ENCODE measurements at regions not wholly inside any gene's neighbourhood (a gene's known extent, or its start where the extent isn't known, plus 50 kb on each side); places are given as distances from the start of the nearest gene placed in this dataset.

DNA sequence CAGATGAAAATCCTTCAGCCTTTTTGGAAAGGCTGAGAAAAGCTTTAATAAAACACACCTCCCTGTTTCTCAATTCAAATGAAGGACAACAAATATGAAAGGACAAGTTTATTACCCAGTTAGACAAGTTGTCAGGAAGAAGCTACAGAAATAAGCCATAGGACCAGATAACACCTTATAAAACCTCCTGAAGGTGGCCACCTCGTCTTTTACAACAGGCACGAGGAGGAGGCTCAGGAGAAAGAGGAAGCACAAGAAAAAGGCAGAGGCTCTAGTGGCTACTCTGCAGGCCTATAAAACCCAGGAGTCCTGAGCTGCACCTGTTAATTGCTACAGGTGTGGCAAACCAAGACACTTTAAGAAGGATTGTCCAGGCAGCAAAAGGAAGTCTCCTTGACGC is 352.1 kb upstream of the CDH18 start:
- WGBS = 46% methylated on average over 3 of the region's 3 CpGs
- TF ChIP-seq NR2F2 (IDR thresholded peaks at IDR 0.05) = no peak
- no peak for TF ChIP-seq HNF4G (IDR thresholded peaks at IDR 0.05)
- TF ChIP-seq, protein P1, sequence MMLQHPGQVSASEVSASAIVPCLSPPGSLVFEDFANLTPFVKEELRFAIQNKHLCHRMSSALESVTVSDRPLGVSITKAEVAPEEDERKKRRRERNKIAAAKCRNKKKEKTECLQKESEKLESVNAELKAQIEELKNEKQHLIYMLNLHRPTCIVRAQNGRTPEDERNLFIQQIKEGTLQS (IDR thresholded peaks at IDR 0.05) = no peak
- TF ChIP-seq, protein P2, sequence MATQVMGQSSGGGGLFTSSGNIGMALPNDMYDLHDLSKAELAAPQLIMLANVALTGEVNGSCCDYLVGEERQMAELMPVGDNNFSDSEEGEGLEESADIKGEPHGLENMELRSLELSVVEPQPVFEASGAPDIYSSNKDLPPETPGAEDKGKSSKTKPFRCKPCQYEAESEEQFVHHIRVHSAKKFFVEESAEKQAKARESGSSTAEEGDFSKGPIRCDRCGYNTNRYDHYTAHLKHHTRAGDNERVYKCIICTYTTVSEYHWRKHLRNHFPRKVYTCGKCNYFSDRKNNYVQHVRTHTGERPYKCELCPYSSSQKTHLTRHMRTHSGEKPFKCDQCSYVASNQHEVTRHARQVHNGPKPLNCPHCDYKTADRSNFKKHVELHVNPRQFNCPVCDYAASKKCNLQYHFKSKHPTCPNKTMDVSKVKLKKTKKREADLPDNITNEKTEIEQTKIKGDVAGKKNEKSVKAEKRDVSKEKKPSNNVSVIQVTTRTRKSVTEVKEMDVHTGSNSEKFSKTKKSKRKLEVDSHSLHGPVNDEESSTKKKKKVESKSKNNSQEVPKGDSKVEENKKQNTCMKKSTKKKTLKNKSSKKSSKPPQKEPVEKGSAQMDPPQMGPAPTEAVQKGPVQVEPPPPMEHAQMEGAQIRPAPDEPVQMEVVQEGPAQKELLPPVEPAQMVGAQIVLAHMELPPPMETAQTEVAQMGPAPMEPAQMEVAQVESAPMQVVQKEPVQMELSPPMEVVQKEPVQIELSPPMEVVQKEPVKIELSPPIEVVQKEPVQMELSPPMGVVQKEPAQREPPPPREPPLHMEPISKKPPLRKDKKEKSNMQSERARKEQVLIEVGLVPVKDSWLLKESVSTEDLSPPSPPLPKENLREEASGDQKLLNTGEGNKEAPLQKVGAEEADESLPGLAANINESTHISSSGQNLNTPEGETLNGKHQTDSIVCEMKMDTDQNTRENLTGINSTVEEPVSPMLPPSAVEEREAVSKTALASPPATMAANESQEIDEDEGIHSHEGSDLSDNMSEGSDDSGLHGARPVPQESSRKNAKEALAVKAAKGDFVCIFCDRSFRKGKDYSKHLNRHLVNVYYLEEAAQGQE (IDR thresholded peaks at IDR 0.05) = no peak
- TF ChIP-seq YY1 (IDR thresholded peaks at IDR 0.05) = no peak
- no peaks in the 10 kb centered on the region for H3K9me3 ChIP-seq (ENCODE audit: control insufficient read depth in 4 of 4, low read length in 3 of 4)

DNA sequence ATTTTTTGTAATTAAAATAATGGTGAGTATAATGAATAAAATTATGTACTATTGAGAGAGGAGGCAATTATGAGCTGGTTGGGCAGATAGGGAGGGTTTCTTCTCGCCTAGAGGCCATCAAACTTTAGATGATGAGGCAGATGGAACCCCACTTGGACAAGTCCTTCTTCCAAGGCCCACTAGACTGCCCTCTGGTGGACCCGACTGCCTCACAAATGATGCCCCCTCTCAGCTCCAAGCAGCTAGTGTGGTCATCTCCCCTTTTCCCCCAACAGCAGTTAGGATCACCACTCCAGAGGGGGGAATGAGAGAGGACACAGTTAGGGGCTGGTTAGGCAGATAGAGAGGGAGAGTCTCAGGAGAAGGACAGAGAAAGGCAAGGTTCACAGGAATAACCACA is 348.0 kb upstream of the CDH18 start:
- Histone ChIP-seq H3K9ac (ENCODE audit: low read depth in 1 of 2, low read length in 2 of 2) (no peak overlapping the region), H3K4me3 (ENCODE audit: low read depth in 1 of 3, low read length in 3 of 3) (no peak overlapping the region), H3K27ac (ENCODE audit: low read depth in 1 of 2, low read length in 2 of 2) (no peak overlapping the region), H3K4me1 (ENCODE audit: control insufficient read depth in 4 of 4, insufficient read depth in 4 of 4, low read length in 3 of 4) (no peaks in the 10 kb centered on the region), H3K27me3 (ENCODE audit: control insufficient read depth in 4 of 4, insufficient read depth in 4 of 4, low read length in 3 of 4) (no peaks in the 10 kb centered on the region), H3K36me3 (ENCODE audit: control insufficient read depth in 4 of 4, insufficient read depth in 3 of 4, low read depth in 1 of 4, low read length in 3 of 4) (no peaks in the 10 kb centered on the region), H3K9me3 (ENCODE audit: control insufficient read depth in 4 of 4, low read length in 3 of 4) (no peaks in the 10 kb centered on the region)
- no peak for TF ChIP-seq GABPA (IDR thresholded peaks at IDR 0.05 in 1 of 2, conservative IDR thresholded peaks at IDR 0.05 in 1 of 2)
- TF ChIP-seq RXRA (IDR thresholded peaks at IDR 0.05) = no peak
- TF ChIP-seq FOXA1 (IDR thresholded peaks at IDR 0.05) = no peak
- no peak for TF ChIP-seq HNF4G (IDR thresholded peaks at IDR 0.05)
- TF ChIP-seq EGR1 (IDR thresholded peaks at IDR 0.05; ENCODE audit: low read depth in 2 of 2) = no peak
- TF ChIP-seq, protein P3, sequence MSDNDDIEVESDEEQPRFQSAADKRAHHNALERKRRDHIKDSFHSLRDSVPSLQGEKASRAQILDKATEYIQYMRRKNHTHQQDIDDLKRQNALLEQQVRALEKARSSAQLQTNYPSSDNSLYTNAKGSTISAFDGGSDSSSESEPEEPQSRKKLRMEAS (IDR thresholded peaks at IDR 0.05) = no peak
- TF ChIP-seq, protein P4, sequence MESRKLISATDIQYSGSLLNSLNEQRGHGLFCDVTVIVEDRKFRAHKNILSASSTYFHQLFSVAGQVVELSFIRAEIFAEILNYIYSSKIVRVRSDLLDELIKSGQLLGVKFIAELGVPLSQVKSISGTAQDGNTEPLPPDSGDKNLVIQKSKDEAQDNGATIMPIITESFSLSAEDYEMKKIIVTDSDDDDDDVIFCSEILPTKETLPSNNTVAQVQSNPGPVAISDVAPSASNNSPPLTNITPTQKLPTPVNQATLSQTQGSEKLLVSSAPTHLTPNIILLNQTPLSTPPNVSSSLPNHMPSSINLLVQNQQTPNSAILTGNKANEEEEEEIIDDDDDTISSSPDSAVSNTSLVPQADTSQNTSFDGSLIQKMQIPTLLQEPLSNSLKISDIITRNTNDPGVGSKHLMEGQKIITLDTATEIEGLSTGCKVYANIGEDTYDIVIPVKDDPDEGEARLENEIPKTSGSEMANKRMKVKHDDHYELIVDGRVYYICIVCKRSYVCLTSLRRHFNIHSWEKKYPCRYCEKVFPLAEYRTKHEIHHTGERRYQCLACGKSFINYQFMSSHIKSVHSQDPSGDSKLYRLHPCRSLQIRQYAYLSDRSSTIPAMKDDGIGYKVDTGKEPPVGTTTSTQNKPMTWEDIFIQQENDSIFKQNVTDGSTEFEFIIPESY (IDR thresholded peaks at IDR 0.05) = no peak
- TF ChIP-seq RAD21 (IDR thresholded peaks at IDR 0.05) = no peak
- TF ChIP-seq, protein P1 (IDR thresholded peaks at IDR 0.05) = no peak
- TF ChIP-seq, protein P2 (IDR thresholded peaks at IDR 0.05) = no peak
- TF ChIP-seq JUND (IDR thresholded peaks at IDR 0.05) = no peak
- no peak for TF ChIP-seq TAF1 (conservative IDR thresholded peaks at IDR 0.05)
- TF ChIP-seq FOXA2 (IDR thresholded peaks at IDR 0.05) = no peak
- DNase-seq (ENCODE audit: low spot score) = no peak
- WGBS = 53% methylated on average over 2 of the region's 2 CpGs

More for the DNA sequence above, 352.1 kb upstream of the CDH18 start:
- Histone ChIP-seq H3K4me3 (ENCODE audit: low read depth in 1 of 3, low read length in 3 of 3) (no peak overlapping the region), H3K27ac (ENCODE audit: low read depth in 1 of 2, low read length in 2 of 2) (no peak overlapping the region), H3K9ac (ENCODE audit: low read depth in 1 of 2, low read length in 2 of 2) (no peak overlapping the region), H3K27me3 (ENCODE audit: control insufficient read depth in 4 of 4, insufficient read depth in 4 of 4, low read length in 3 of 4) (no peaks in the 10 kb centered on the region), H3K36me3 (ENCODE audit: control insufficient read depth in 4 of 4, insufficient read depth in 3 of 4, low read depth in 1 of 4, low read length in 3 of 4) (no peaks in the 10 kb centered on the region), H3K4me1 (ENCODE audit: control insufficient read depth in 4 of 4, insufficient read depth in 4 of 4, low read length in 3 of 4) (no peaks in the 10 kb centered on the region)
- no peak for DNase-seq (ENCODE audit: low spot score)
